H1 (cell line): ENCODE measurements at regions not wholly inside any gene's neighbourhood (a gene's known extent, or its start where the extent isn't known, plus 50 kb on each side); places are given as distances from the start of the nearest gene placed in this dataset.

Source experiments
- CTCF ChIA-PET: fragments of 300-600 bp; sonication (Branson Sonifier 250); formaldehyde crosslinking; loops from one replicate; lab custom pipeline; 2021; ENCODE audit not compliant: partially characterized antibody; lab: Charles Lee
- POLR2A ChIA-PET: fragments of 300-600 bp; sonication (Branson Sonifier 250); formaldehyde crosslinking; loops from one replicate; lab custom pipeline; 2021; ENCODE audit warnings: inconsistent platforms; ENCODE audit not compliant: partially characterized antibody; lab: Charles Lee
- DNase-seq, 2 experiments: peaks; one replicate each; pipeline versions ENCODE4 v3.0.0 to v3.0.0-alpha.2; 2010 to 2022; ENCODE audit warnings: low spot score in 2 of 2, low read depth in 1 of 2, mixed read lengths in 1 of 2
- FAIRE-seq: peaks from 2 replicates; lab custom pipeline; 2011; peaks lifted over from hg19 to GRCh38; lab: Jason Lieb, UNC
- H2AFZ ChIP-seq: 2 replicates; pipeline ENCODE4 v1.8.1; 2012; ENCODE audit warnings: low read length, inconsistent platforms
- H2AK5ac ChIP-seq: 2 replicates; pipeline ENCODE4 v1.6.1; 2013; ENCODE audit warnings: low read depth, low read length
- H2BK120ac ChIP-seq: replicated peaks from 2 replicates; pipeline ENCODE3; 2013; ENCODE audit warnings: low read depth, low read length, inconsistent platforms
- H2BK12ac ChIP-seq: 2 replicates; pipeline ENCODE4 v1.6.1; 2013; ENCODE audit warnings: low read depth, low read length
- H2BK15ac ChIP-seq: 2 replicates; pipeline ENCODE4 v1.6.1; 2013; ENCODE audit warnings: low read length
- H2BK20ac ChIP-seq: 2 replicates; pipeline ENCODE4 v1.6.1; 2013; ENCODE audit warnings: low read length
- H2BK5ac ChIP-seq: 2 replicates; pipeline ENCODE4 v1.6.1; 2013; ENCODE audit warnings: low read depth, low read length
- H3K14ac ChIP-seq: 2 replicates; pipeline ENCODE4 v1.6.1; 2013; ENCODE audit warnings: inconsistent platforms; ENCODE audit not compliant: insufficient read length
- H3K18ac ChIP-seq: 2 replicates; pipeline ENCODE4 v1.6.1; 2013; ENCODE audit warnings: low read length; ENCODE audit errors: extremely low read depth
- H3K23ac ChIP-seq: 2 replicates; pipeline ENCODE4 v1.6.1; 2013; ENCODE audit warnings: inconsistent platforms; ENCODE audit not compliant: insufficient read length
- H3K23me2 ChIP-seq: 2 replicates; pipeline ENCODE4 v1.6.1; 2013; ENCODE audit warnings: low read depth, low read length
- H3K27ac ChIP-seq: 2 replicates; pipeline ENCODE4 v1.6.1; 2011; ENCODE audit warnings: low read depth, low read length, inconsistent platforms
- H3K27me3 ChIP-seq, 4 experiments: replicated peaks in 1 of 4; 1 replicate in 1 of 4; 2 replicates in 3 of 4; pipeline versions ENCODE4 v1.6.1 to v1.8.1; 2011 to 2013; ENCODE audit warnings: low read length in 3 of 4, mild to moderate bottlenecking in 3 of 4, inconsistent platforms in 2 of 4, mixed read lengths in 2 of 4, moderate library complexity in 1 of 4; ENCODE audit not compliant: control insufficient read depth in 3 of 4, insufficient read depth in 3 of 4; ENCODE audit errors: extremely low read depth in 1 of 4
- H3K36me3 ChIP-seq, 4 experiments: 2 replicates each; pipeline versions ENCODE4 v1.6.1 to v1.8.1; 2011 to 2013; ENCODE audit warnings: mild to moderate bottlenecking in 4 of 4, low read length in 3 of 4, moderate library complexity in 2 of 4, control low read depth in 1 of 4, inconsistent platforms in 1 of 4; ENCODE audit not compliant: insufficient read depth in 4 of 4, control insufficient read depth in 2 of 4
- H3K4ac ChIP-seq: replicated peaks from 2 replicates; pipeline ENCODE3; 2013; ENCODE audit warnings: low read length, low read depth, mixed read lengths, inconsistent platforms; ENCODE audit not compliant: insufficient read length
- H3K4me1 ChIP-seq, 4 experiments: replicated peaks in 1 of 4; 1 replicate in 1 of 4; 2 replicates in 3 of 4; pipeline versions ENCODE4 v1.6.1 to v1.8.1; 2011 to 2013; ENCODE audit warnings: low read length in 3 of 4, inconsistent platforms in 2 of 4, mixed read lengths in 1 of 4; ENCODE audit not compliant: insufficient read depth in 4 of 4, control insufficient read depth in 3 of 4
- H3K4me2 ChIP-seq, 2 experiments: 2 replicates each; pipeline versions ENCODE4 v1.6.1 to v1.8.1; 2011 to 2013; ENCODE audit warnings: low read depth in 2 of 2, low read length in 2 of 2, control low read depth in 1 of 2, inconsistent platforms in 1 of 2, mild to moderate bottlenecking in 1 of 2; ENCODE audit not compliant: insufficient read depth in 1 of 2
- H3K4me3 ChIP-seq, 4 experiments: fragments of 200-600, 300-600 bp in 1 of 4; sonication (generic), shearing (Covaris generic), sonication (Bioruptor Twin) in 1 of 4; 2 replicates each; pipeline versions ENCODE4 v1.5.1 to v1.8.1; 2011 to 2016; ENCODE audit warnings: low read length in 4 of 4, low read depth in 3 of 4, control low read depth in 2 of 4, inconsistent platforms in 2 of 4, mild to moderate bottlenecking in 2 of 4, mixed read lengths in 1 of 4, moderate library complexity in 1 of 4; ENCODE audit not compliant: insufficient read depth in 2 of 4; ENCODE audit errors: extremely low read depth in 1 of 4
- H3K56ac ChIP-seq: replicated peaks from 2 replicates; pipeline ENCODE3; 2013; ENCODE audit warnings: low read depth, mild to moderate bottlenecking, mixed read lengths, low read length, inconsistent platforms; ENCODE audit not compliant: insufficient read length
- H3K79me1 ChIP-seq: 2 replicates; pipeline ENCODE4 v1.6.1; 2013; ENCODE audit warnings: low read depth, low read length, control low read depth
- H3K79me2 ChIP-seq, 2 experiments: 2 replicates each; pipeline versions ENCODE4 v1.6.1 to v1.8.1; 2012 to 2013; ENCODE audit warnings: low read length in 2 of 2, mild to moderate bottlenecking in 2 of 2, inconsistent platforms in 1 of 2; ENCODE audit not compliant: insufficient read depth in 2 of 2, control insufficient read depth in 1 of 2
- H3K9ac ChIP-seq, 4 experiments: replicated peaks in 1 of 4; 1 replicate in 1 of 4; 2 replicates in 3 of 4; pipeline versions ENCODE4 v1.6.1 to v1.8.1; 2011 to 2013; ENCODE audit warnings: low read depth in 3 of 4, low read length in 3 of 4, control low read depth in 2 of 4, mild to moderate bottlenecking in 2 of 4, moderate library complexity in 2 of 4, inconsistent platforms in 1 of 4; ENCODE audit errors: extremely low read depth in 1 of 4
- H3K9me3 ChIP-seq, 2 experiments: 2 replicates each; pipeline versions ENCODE4 v1.6.1 to v1.8.1; 2012 to 2013; ENCODE audit warnings: mild to moderate bottlenecking in 2 of 2, moderate library complexity in 2 of 2, control low read depth in 1 of 2, inconsistent platforms in 1 of 2, low read depth in 1 of 2, low read length in 1 of 2, mixed read lengths in 1 of 2; ENCODE audit not compliant: insufficient read depth in 2 of 2
- H4K20me1 ChIP-seq, 2 experiments: replicated peaks in 1 of 2; 2 replicates each; pipeline versions ENCODE3 to v1.8.1; 2011 to 2013; ENCODE audit warnings: inconsistent platforms in 2 of 2, low read length in 2 of 2, mild to moderate bottlenecking in 1 of 2; ENCODE audit not compliant: insufficient read depth in 2 of 2, control insufficient read depth in 1 of 2
- H4K5ac ChIP-seq: 2 replicates; pipeline ENCODE4 v1.6.1; 2013; ENCODE audit warnings: low read length, low read depth, mixed read lengths, inconsistent platforms; ENCODE audit not compliant: insufficient read length
- H4K8ac ChIP-seq: 2 replicates; pipeline ENCODE4 v1.8.0; 2013; ENCODE audit warnings: mild to moderate bottlenecking, moderate library complexity, low read length, inconsistent platforms; ENCODE audit not compliant: insufficient read depth; ENCODE audit errors: extremely low read depth
- H4K91ac ChIP-seq: replicated peaks from 2 replicates; pipeline ENCODE3; 2013; ENCODE audit warnings: low read length, mixed read lengths, inconsistent platforms; ENCODE audit not compliant: insufficient read length
- EP300 ChIP-seq, 2 experiments: IDR thresholded peaks; 1 replicate in 1 of 2; 2 replicates in 1 of 2; pipeline ENCODE4 v1.6.1; 2011 to 2012; ENCODE audit warnings: low read depth in 2 of 2, low read length in 2 of 2, mild to moderate bottlenecking in 2 of 2, borderline replicate concordance in 1 of 2, inconsistent platforms in 1 of 2, moderate library complexity in 1 of 2
- GABPA ChIP-seq: IDR thresholded peaks from 2 replicates; pipeline ENCODE4 v1.6.1; 2011; ENCODE audit warnings: mild to moderate bottlenecking, low read length, moderate library complexity, borderline replicate concordance; ENCODE audit not compliant: insufficient read depth
- JUND ChIP-seq: IDR thresholded peaks from 2 replicates; pipeline ENCODE4 v1.6.1; 2011; ENCODE audit warnings: mild to moderate bottlenecking, improper control_type of control experiment, low read length
- KDM1A ChIP-seq: fragments of 200-600, 300-600 bp; sonication (generic); IDR thresholded peaks from 2 replicates; pipeline ENCODE4 v1.7.1; 2016; ENCODE audit warnings: mild to moderate bottlenecking, low read length, borderline replicate concordance
- KDM4A ChIP-seq: IDR thresholded peaks from one replicate; pipeline ENCODE4 v1.7.1; 2012; ENCODE audit warnings: low read depth, mild to moderate bottlenecking, moderate library complexity, low read length, inconsistent platforms; ENCODE audit not compliant: severe bottlenecking
- POLR2A ChIP-seq, 2 experiments: IDR thresholded peaks; 1 replicate in 1 of 2; 2 replicates in 1 of 2; pipeline ENCODE4 v1.6.1; 2011; ENCODE audit warnings: low read depth in 2 of 2, low read length in 2 of 2, mild to moderate bottlenecking in 2 of 2; ENCODE audit errors: control extremely low read depth in 1 of 2
- RNF2 ChIP-seq: fragments of 200-900, 300-1000 bp; sonication (generic); IDR thresholded peaks from 2 replicates; pipeline ENCODE4 v1.7.1; 2016; ENCODE audit warnings: borderline replicate concordance, low read depth, mild to moderate bottlenecking, antibody characterized with exemption, low read length; ENCODE audit not compliant: poor library complexity, severe bottlenecking; ENCODE audit errors: missing control alignments
- WGBS, 2 experiments: shearing (Covaris generic) in 1 of 2; methylation state at CpG; one replicate each; pipeline versions ENCODE4 v1.1.6 to v1.1.7; 2013 to 2015; ENCODE audit warnings: low lambda C conversion rate in 2 of 2, mixed read lengths in 2 of 2, inconsistent platforms in 1 of 2, low coverage in 1 of 2, missing lambda C conversion rate in 1 of 2; ENCODE audit not compliant: insufficient replicate concordance in 2 of 2, insufficient coverage in 1 of 2, insufficient read length in 1 of 2; ENCODE audit errors: extremely low coverage in 1 of 2, missing lambda C conversion rate in 1 of 2; 5-methylcytosine and 5-hydroxymethylcytosine counted together
- TF ChIP-seq, protein P1 (sequence below), 3 experiments: IDR thresholded peaks; 1 replicate in 2 of 3; 2 replicates in 1 of 3; pipeline versions ENCODE4 v1.5.1 to v1.6.1; 2011; ENCODE audit warnings: low read length in 3 of 3, mild to moderate bottlenecking in 3 of 3, inconsistent platforms in 2 of 3, low read depth in 1 of 3, moderate library complexity in 1 of 3; ENCODE audit not compliant: insufficient read depth in 1 of 3; ENCODE audit errors: control extremely low read depth in 1 of 3
- TF ChIP-seq, protein P2 (sequence below): IDR thresholded peaks from 2 replicates; pipeline ENCODE4 v1.6.1; 2012; ENCODE audit warnings: inconsistent platforms

DNA sequence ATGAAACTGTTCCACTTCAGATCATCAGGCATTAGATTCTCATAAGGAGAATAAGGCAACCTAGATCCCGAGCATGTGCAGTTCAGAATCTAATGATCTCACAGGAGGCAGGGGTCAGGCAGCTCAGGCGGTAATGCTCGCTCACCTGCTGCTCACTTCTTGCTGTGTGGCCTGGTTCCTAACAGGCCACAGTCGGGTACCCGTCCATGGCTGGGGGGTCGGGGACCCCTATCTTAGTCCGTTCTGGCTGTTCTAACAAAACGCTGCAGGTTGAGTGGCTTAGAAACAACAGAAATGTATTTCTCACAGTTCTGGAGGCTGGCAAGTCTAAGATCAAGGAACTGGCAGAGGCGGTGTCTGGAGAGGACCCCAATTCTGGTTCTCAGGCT, 79.2 kb downstream of the ASB1 start:
- Histone ChIP-seq H4K8ac (no peak overlapping the region), H3K27ac (no peak overlapping the region), H4K5ac (no peak overlapping the region), H3K79me2 (no peaks in the 10 kb centered on the region), H2BK120ac (no peak overlapping the region), H3K79me1 (no peaks in the 10 kb centered on the region), H4K20me1 (peaks cover 0 to 3% of the 10 kb centered on the region in 2 experiments), H3K4ac (no peak overlapping the region), H3K9me3 (peaks cover 3 to 9% of the 10 kb centered on the region in 2 experiments; a peak in 2 of 4 replicates), H2BK12ac (no peak overlapping the region), H3K36me3 (no peaks in the 10 kb centered on the region; a peak in 1 of 8 replicates), H2AK5ac (no peak overlapping the region), H2BK15ac (no peak overlapping the region), H3K23ac (no peak overlapping the region), H2BK20ac (no peak overlapping the region), H3K27me3 (no peaks in the 10 kb centered on the region), H4K91ac (no peak overlapping the region), H3K9ac (no peak overlapping the region), H2BK5ac (no peak overlapping the region), H3K4me1 (peaks cover 4 to 25% (median 12%) of the 10 kb centered on the region in 4 experiments; a peak in 6 of 7 replicates), H3K23me2 (peaks cover 4% of the 10 kb centered on the region; the same call in 1 of the 2 replicates), H3K4me3 (no peak overlapping the region), H3K18ac (no peak overlapping the region), H3K4me2 (no peak overlapping the region), H3K56ac (no peak overlapping the region), H3K14ac (no peak overlapping the region), H2AFZ (no peak overlapping the region)
- DNase-seq (no peak), FAIRE-seq (no peak)
- no peak for TF ChIP-seq GABPA
- TF ChIP-seq, protein P1, sequence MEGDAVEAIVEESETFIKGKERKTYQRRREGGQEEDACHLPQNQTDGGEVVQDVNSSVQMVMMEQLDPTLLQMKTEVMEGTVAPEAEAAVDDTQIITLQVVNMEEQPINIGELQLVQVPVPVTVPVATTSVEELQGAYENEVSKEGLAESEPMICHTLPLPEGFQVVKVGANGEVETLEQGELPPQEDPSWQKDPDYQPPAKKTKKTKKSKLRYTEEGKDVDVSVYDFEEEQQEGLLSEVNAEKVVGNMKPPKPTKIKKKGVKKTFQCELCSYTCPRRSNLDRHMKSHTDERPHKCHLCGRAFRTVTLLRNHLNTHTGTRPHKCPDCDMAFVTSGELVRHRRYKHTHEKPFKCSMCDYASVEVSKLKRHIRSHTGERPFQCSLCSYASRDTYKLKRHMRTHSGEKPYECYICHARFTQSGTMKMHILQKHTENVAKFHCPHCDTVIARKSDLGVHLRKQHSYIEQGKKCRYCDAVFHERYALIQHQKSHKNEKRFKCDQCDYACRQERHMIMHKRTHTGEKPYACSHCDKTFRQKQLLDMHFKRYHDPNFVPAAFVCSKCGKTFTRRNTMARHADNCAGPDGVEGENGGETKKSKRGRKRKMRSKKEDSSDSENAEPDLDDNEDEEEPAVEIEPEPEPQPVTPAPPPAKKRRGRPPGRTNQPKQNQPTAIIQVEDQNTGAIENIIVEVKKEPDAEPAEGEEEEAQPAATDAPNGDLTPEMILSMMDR (IDR thresholded peaks at IDR 0.05; ENCODE audit: control extremely low read depth in 1 of 3, insufficient read depth in 1 of 3, low read depth in 1 of 3, low read length in 3 of 3), result no peak
- TF ChIP-seq POLR2A (IDR thresholded peaks at IDR 0.05; ENCODE audit: control extremely low read depth in 1 of 2, low read depth in 2 of 2, low read length in 2 of 2), result no peak
- TF ChIP-seq, protein P2, sequence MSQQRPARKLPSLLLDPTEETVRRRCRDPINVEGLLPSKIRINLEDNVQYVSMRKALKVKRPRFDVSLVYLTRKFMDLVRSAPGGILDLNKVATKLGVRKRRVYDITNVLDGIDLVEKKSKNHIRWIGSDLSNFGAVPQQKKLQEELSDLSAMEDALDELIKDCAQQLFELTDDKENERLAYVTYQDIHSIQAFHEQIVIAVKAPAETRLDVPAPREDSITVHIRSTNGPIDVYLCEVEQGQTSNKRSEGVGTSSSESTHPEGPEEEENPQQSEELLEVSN, result no peak
- no peak for TF ChIP-seq JUND
- TF ChIP-seq RNF2, result no peak
- TF ChIP-seq KDM4A, result no peak
- TF ChIP-seq EP300 (IDR thresholded peaks at IDR 0.05; ENCODE audit: borderline replicate concordance in 1 of 2, low read depth in 2 of 2, low read length in 2 of 2), result no peak
- TF ChIP-seq KDM1A, result no peak
- ChIA-PET POLR2A (no interaction called here), CTCF (no interaction called here)
- 87% methylated on average over 8 of the region's 9 CpGs; no CpG with 5 or more reads in 1 of the 2 experiments for WGBS, 2 experiments
